K562 (cell line): ENCODE measurements at regions not wholly inside any gene's neighbourhood (a gene's known extent, or its start where the extent isn't known, plus 50 kb on each side); places are given as distances from the start of the nearest gene placed in this dataset.

Experiments used
- CTCF ChIP-seq, 3 experiments: IDR thresholded peaks in 2 of 3; conservative IDR thresholded peaks in 1 of 3; 2 replicates each; pipeline ENCODE4 v1.5.1; 2011 to 2012; ENCODE audit warnings: low read length in 3 of 3, mild to moderate bottlenecking in 3 of 3, control low read depth in 2 of 3, improper control_type of control experiment in 1 of 3, inconsistent platforms in 1 of 3, low read depth in 1 of 3, mixed read lengths in 1 of 3, moderate library complexity in 1 of 3; ENCODE audit not compliant: insufficient read depth in 2 of 3
- DEAF1 ChIP-seq: fragments of 450-650 bp; formaldehyde crosslinking; IDR thresholded peaks from 2 replicates; pipeline ENCODE4 v1.4.0; 2020; ENCODE audit warnings: mild to moderate bottlenecking, moderate library complexity
- HNRNPK ChIP-seq: fragments of 200-400 bp; formaldehyde crosslinking; IDR thresholded peaks from one replicate; pipeline ENCODE4 v1.6.1; 2018; ENCODE audit warnings: mild to moderate bottlenecking, low read depth, low read length; ENCODE audit not compliant: poor library complexity, severe bottlenecking
- IFI16 ChIP-seq: fragments of 250-450 bp; sonication (Bioruptor Pico); IDR thresholded peaks from 2 replicates; pipeline ENCODE4 v2.1.2; 2022; ENCODE audit warnings: mild to moderate bottlenecking, inconsistent platforms
- KDM1A ChIP-seq, 2 experiments: fragments of 450-650 bp; IDR thresholded peaks; 2 replicates each; pipeline ENCODE4 v1.6.1; 2016; ENCODE audit warnings: mild to moderate bottlenecking in 2 of 2
- MAFG ChIP-seq: fragments of 450-650 bp; conservative IDR thresholded peaks from 2 replicates; pipeline ENCODE4 v1.6.1; 2016; ENCODE audit warnings: missing genetic modification characterization, missing compliant biosample characterization
- RFX1 ChIP-seq: fragments of 450-650 bp; IDR thresholded peaks from 2 replicates; pipeline ENCODE4 v1.6.1; 2016; ENCODE audit warnings: mild to moderate bottlenecking, moderate library complexity
- RNF219 ChIP-seq: fragments of 250-450 bp; sonication (Bioruptor Pico); IDR thresholded peaks from 2 replicates; pipeline ENCODE4 v1.5.0; 2022; ENCODE audit warnings: mild to moderate bottlenecking
- SMARCA5 ChIP-seq: fragments of 450-650 bp; IDR thresholded peaks from 2 replicates; pipeline ENCODE4 v1.6.1; 2016
- TARDBP ChIP-seq: fragments of 450-650 bp; IDR thresholded peaks from 2 replicates; pipeline ENCODE4 v1.6.1; 2016
- TRIM28 ChIP-seq: fragments of 450-650 bp; IDR thresholded peaks from 2 replicates; pipeline ENCODE4 v1.6.1; 2017

GRCh38 chr7:84799106-84799505 lies 387.8 kb downstream of the SEMA3D start:
- no peak for TF ChIP-seq CTCF (IDR thresholded peaks at IDR 0.05 in 2 of 3, conservative IDR thresholded peaks at IDR 0.05 in 1 of 3; ENCODE audit: insufficient read depth in 2 of 3, low read depth in 1 of 3, low read length in 3 of 3)
- no peak for TF ChIP-seq DEAF1
- no peak for TF ChIP-seq HNRNPK
- TF ChIP-seq TRIM28: no peak
- TF ChIP-seq SMARCA5: no peak
- TF ChIP-seq MAFG (tag): no peak
- no peak for TF ChIP-seq RNF219
- no peak for TF ChIP-seq RFX1
- TF ChIP-seq IFI16: no peak
- TF ChIP-seq TARDBP: no peak
- TF ChIP-seq KDM1A (IDR thresholded peaks at IDR 0.05): no peak
